Heart left ventricle (tissue), 13 donors: ENCODE measurements at regions not wholly inside any gene's neighbourhood (a gene's known extent, or its start where the extent isn't known, plus 50 kb on each side); places are given as distances from the start of the nearest gene placed in this dataset.

Source experiments
- POLR2A ChIP-seq, 2 donors: fragments of 450-650 bp; IDR thresholded peaks; one replicate each; pipeline ENCODE4 v1.6.1; 2017; ENCODE audit warnings: antibody characterized with exemption in 2 of 2, mild to moderate bottlenecking in 2 of 2, moderate library complexity in 2 of 2
- TF ChIP-seq, protein P1 (sequence below), 12 donors: fragments of 200-600 bp; sonication (generic) in 4 of 12; IDR thresholded peaks; one replicate each; pipeline versions ENCODE4 v1.5.0 to v1.8.0; 2018 to 2022; ENCODE audit warnings: antibody characterized with exemption in 12 of 12, mild to moderate bottlenecking in 5 of 12
- donor health status: ischemic (EF 13 %, LVEDD 7.1; RV severe dilation, severe dysfunction).
- donor health status: DM: no; HTN: yes; CAD: no.
- donor health status: DM: no; HTN: no; CAD: no.
- donor health status: ischemic (EF 25% LVEDD 6.9; RV normal size, moderate dysfunction).
- donor health status: ischemic (EF 25% LVEDD 5.7; RV mildly dilated, moderate dysfunction).
- donor health status: ischemic (EF 35%, LVEDD 5.7; RV mildly dilated, moderate dysfunction).
- donor health status: nonischemic (EF 11% LVEDD 7.7; RV severe dilation, severe dysfunction).
- donor health status: DM: yes; HTN: yes; CAD: no.
- donor health status: PGD.
- donor health status: ischemic (EF 29% LVEDD 5.4; RV normal size, mild dysfunction).
- donor health status: nonischemic (EF 23%, LVEDD 6.1; RV moderate dilation, normal function).

DNA sequence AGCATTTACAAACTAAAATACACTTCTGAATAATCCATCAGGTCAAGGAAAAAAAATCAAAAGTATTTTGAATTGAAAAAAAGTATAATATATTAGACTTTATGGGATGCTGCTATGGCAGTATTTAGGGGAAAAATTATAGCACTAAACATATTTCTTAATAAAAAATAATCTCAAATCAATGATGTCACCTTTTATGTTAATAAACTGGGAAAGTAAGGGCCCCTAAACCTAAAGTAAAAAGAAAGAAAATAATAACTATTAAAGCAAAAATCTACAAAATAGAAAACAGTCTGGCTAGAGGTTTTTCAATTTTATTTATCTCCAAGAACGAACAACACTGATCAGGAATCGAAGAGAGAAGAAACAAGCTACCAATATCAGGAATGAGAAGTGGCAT lies 160.8 kb upstream of the PLXNA2 start:
- TF ChIP-seq, protein P1, sequence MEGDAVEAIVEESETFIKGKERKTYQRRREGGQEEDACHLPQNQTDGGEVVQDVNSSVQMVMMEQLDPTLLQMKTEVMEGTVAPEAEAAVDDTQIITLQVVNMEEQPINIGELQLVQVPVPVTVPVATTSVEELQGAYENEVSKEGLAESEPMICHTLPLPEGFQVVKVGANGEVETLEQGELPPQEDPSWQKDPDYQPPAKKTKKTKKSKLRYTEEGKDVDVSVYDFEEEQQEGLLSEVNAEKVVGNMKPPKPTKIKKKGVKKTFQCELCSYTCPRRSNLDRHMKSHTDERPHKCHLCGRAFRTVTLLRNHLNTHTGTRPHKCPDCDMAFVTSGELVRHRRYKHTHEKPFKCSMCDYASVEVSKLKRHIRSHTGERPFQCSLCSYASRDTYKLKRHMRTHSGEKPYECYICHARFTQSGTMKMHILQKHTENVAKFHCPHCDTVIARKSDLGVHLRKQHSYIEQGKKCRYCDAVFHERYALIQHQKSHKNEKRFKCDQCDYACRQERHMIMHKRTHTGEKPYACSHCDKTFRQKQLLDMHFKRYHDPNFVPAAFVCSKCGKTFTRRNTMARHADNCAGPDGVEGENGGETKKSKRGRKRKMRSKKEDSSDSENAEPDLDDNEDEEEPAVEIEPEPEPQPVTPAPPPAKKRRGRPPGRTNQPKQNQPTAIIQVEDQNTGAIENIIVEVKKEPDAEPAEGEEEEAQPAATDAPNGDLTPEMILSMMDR (IDR thresholded peaks at IDR 0.05): no peak
- no peak for TF ChIP-seq POLR2A (IDR thresholded peaks at IDR 0.05)
